GM19351 (cell line): ENCODE measurements at regions not wholly inside any gene's neighbourhood (a gene's known extent, or its start where the extent isn't known, plus 50 kb on each side); places are given as distances from the start of the nearest gene placed in this dataset.
"Not testable (repeated sequence)": the region's sequence is repeated elsewhere in the genome, so short reads cannot be mapped to it uniquely, and the experiment has no call there.

ENCODE experiments used
- ATAC-seq: cut with Tn5 transposase; IDR thresholded peaks from one replicate; pipeline ENCODE4 v1.9.1; 2021; ENCODE audit warnings: mild to moderate bottlenecking, moderate library complexity; ENCODE audit not compliant: unreplicated experiment

DNA sequence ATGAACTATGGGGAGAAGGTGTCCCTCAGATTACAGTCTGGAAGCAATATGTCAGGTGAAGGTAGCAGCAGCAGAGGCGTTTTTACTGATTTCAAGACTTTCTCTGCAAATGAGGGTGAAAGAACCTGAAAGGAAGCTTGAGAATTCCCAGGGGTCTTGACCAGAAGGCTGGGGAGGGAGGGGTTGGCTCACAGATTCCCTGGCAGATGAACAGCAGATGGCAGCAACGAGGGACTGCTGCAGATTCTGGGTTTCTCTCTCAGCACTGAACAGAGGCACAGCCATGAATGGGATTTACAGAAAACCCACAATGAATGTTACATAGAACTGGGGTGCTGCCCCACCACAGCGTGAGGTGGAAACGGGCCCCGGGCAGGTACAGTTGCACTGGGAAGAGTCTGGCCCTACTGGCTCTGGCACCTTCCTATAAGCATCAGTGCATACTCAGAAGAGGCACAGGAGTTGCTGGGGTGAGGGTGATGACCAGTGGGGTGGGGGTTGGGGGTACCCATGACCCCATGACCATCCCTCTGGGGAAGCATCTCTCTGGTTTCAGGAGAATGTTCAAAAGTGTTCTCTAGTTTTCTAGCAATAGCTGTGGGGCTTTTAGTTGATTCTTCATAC is 317.8 kb downstream of the SH2D4B start:
- ATAC-seq = peak; percentile 72

DNA sequence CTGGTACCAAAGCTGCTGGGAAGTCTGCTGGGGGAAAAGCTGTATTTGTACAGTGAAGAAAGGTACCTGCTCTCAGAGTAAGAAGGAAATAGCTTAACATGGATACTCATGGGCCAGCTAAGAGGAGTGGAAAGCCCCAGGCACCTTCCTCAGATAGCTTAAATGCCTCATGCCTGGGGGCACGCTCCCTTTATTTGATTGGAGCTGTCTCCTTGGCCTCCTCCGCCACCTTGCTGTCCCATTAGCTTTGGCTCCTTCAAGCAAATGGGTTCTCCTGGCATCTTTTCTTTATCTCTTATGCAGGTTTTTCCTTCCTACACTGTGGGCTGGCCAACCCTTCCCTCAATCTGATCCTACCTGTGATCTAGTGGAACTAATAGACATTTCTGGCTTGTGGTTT is 318.5 kb downstream of the SH2D4B start:
- ATAC-seq = no peak

DNA sequence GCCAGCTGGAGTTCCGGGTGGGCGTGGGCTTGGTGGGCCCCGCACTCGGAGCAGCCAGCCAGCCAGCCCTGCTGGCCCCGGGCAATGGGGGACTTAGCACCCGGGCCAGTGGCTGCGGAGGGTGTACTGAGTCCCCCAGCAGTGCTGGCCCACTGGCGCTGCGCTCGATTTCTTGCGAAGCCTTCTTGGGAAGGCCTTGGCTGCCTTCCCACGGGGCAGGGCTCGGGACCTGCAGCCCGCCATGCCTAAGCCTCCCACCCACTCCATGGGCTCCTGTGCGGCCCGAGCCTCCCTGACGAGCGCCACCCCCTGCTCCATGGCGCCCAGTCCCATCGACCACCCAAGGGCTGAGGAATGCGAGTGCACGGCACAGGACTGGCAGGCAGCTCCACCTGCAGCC is 321.6 kb downstream of the SH2D4B start:
- ATAC-seq = not testable (repeated sequence)

GRCh38 chr10:80860719-80861118 is 323.0 kb downstream of the SH2D4B start:
- no peak for ATAC-seq

DNA sequence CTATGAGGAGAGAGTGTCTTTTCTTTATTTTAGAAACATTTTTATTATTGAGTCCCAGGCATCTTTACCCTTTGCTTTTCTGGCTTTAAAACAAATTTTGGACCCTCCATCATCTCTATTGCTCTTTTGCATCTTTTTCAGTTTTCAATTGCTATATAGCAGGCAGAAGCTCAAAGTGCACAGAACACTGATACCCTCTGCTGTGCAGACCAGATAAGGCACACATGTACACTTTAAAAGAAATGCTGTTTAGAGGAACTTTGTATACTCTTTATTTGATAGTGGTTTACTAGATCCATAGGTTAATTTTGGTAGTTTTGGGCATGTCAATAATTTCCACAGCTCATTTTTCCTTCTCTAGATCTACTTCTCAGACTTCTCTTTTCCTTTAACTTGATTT is 324.2 kb downstream of the SH2D4B start:
- no peak for ATAC-seq

DNA sequence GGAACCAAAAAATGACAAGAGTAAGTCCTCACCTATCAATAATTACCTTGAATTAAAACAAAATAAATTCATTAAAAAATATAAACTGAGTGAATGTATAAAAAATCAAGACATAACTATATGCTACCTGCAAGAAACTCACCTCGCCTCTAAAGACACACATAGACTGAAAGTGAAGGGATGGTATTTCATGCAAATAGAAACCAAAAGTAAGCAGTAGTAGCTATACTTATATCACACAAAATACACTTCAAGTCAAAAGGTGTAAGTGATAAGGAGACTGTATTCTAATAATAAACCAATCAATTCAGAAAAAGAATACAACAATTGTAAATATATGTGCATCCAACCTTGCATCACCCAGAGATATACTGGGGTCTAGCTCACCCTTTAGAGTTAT is 332.6 kb downstream of the SH2D4B start:
- ATAC-seq = peak; percentile 93

DNA sequence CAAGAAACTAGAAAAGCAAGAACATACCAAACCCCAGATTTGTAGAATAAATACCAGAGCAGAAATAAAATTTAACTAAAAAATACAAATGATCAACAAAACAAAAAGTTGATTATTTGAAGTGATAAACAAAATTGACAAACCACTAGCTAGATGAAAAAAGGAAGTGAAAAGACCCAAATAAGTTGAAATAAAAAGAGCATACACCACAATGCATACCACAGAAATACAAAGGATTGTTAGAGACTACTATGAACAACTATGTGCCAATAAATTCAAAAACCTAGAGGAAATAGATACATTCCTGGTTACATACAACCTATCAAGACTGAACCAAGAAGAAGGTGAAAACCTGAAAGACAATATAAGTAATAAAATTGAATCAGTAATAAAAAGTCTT is 333.4 kb downstream of the SH2D4B start:
- ATAC-seq = peak; percentile 70

GRCh38 chr10:80878330-80878729 is 340.6 kb downstream of the SH2D4B start:
- ATAC-seq = no peak

DNA sequence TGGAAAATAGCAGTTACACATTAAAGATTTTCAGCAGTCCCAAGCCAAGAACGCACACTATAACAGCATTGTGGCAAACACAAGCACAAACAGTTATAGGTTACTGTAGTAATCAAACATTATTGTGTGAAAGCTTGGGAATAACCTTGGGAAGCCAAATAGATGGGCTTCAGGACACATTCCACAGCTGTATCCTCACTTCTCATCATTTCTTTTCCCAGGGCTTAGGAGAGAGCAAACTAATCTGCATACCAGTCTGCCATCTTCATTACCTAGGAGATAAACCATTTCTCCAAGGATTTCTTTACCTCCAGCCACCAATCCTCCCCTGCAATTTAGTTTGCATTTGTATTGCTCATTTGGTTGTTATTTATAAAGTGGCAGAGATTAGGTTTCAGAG is 352.4 kb downstream of the SH2D4B start:
- ATAC-seq = no peak

DNA sequence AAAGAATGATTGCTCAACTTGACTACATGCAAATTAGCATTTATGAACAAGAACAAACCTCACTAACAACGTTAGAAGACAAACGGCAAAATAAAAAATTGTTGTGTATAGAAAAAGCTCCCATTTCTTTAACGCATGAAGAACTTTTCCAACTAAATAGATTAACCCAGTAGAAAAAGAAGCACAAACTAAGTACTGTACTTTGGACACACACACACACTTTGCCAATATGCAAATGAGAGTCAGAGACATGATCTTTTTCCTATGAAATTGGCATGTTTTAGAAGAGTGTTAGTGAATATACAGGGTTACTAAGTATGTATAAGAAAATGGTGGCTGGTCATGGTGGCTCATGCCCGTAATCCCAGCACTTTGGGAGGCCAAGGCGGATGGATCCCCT is 355.6 kb downstream of the SH2D4B start:
- no peak for ATAC-seq

- no peak for ATAC-seq
These were observed 356.6 kb downstream of the SH2D4B start for GRCh38 chr10:80894311-80894791.

DNA sequence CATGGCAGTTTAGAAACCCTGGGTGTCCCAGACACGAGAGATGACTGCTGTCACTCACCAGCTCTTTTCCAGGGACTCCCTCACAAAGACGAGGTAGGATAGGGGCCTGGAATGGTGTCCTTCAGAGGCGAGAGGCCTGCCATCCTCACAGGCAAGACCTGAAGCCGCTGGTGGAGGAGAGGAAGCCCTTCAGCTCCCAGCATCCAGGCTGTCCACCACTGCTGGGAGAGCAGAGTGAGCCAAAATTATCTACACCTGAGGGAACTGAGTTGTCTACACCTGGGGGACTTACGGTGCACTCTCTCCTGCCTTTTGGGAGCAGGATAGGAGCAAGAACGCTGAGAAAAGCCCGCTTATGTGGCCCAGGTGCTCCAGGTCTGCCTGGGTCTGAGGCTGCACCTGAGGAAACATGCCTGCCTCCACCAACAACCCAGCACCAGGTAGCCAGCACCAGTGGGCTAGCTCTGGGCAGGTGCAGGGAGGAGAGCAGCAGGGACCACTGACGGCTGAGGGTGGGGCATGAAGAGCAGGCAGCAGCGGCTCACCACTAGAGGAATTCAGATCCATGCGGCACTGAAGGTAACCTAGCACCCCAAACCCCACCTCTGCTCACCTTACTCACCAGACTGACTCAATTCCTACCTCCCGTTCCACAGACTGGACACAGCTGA is 357.2 kb downstream of the SH2D4B start:
- no peak for ATAC-seq

DNA sequence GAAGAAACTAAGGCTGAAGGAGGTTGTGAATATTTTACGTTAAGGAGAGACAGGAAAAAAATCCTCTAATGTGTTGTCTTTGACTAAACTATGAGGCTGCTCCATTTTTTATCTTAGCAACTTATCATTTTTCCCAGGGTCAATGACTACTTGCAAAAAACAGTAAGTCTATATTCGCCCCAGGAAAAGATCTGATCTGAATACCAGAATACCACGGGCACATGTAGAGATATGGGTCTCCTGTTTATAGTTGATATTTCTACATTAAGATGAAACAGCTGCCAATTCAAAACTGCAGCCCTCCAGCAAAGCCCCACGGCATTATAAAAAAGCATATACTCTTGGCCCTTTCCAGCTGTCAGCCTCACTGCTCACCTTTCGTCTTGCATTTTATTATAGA is 358.4 kb downstream of the SH2D4B start:
- ATAC-seq = no peak

- no peak for ATAC-seq
These were observed 359.3 kb downstream of the SH2D4B start for GRCh38 chr10:80896959-80897358.

- no peak for ATAC-seq
These were observed 363.0 kb downstream of the SH2D4B start for GRCh38 chr10:80900661-80901060.

- no peak for ATAC-seq
These were observed 370.9 kb downstream of the SH2D4B start for GRCh38 chr10:80908611-80909010.

DNA sequence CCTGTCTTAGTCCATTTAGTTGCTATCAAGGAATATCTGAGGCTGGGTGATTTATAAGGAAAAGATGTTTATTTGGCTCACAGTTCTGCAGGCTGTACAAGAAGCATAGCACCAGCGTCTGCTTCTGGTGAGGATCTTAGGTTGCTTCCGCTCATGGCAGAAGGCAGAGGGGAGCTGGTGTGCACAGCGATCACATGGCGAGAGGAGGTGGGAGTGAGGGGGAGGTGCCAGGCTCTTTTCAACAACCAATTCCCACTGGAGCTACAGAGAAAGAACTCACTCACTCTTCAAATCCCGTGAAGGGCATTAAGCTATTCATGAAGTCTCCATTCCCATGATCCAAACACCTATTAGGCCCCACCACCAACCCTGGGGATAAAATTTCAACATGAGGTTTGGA is 371.6 kb downstream of the SH2D4B start:
- ATAC-seq = no peak

DNA sequence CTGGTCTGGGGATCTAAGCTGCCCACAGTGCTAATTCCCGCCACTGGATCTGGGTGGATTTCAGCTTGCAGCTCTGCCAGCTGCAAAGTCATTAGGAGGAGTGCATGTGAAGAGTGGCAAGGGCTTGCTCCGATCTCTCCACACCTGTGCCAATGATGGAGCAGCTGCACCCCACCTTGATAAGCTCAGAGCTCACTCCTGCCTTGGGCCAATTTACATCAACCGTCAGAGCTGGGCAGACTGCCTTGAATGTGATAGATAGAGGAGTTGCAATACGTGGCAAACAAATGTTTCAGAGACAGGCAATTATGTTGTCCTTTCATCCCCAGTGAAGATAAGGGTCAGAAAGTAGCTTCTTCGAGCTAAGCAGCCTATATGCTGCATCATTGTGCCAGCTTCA is 379.9 kb downstream of the SH2D4B start:
- ATAC-seq = no peak

DNA sequence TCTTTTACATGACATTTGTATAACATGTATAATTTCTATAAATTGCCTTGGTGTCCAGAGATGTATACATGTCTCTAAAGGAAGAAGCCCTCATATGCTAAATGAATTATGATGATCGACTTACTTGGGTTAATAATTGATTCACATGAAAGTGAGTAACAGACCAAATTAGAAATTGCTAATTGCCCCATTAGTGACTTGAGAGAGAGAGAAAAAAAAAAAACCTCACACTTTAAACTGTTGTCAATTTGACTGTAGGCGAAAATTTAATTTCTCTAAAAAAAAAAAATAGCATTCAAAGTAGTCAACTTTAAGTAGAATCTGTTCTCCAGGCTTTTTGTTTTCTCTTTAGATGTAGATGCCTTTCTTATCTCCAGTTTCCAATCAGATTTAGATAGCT is 383.3 kb downstream of the SH2D4B start:
- ATAC-seq = no peak

DNA sequence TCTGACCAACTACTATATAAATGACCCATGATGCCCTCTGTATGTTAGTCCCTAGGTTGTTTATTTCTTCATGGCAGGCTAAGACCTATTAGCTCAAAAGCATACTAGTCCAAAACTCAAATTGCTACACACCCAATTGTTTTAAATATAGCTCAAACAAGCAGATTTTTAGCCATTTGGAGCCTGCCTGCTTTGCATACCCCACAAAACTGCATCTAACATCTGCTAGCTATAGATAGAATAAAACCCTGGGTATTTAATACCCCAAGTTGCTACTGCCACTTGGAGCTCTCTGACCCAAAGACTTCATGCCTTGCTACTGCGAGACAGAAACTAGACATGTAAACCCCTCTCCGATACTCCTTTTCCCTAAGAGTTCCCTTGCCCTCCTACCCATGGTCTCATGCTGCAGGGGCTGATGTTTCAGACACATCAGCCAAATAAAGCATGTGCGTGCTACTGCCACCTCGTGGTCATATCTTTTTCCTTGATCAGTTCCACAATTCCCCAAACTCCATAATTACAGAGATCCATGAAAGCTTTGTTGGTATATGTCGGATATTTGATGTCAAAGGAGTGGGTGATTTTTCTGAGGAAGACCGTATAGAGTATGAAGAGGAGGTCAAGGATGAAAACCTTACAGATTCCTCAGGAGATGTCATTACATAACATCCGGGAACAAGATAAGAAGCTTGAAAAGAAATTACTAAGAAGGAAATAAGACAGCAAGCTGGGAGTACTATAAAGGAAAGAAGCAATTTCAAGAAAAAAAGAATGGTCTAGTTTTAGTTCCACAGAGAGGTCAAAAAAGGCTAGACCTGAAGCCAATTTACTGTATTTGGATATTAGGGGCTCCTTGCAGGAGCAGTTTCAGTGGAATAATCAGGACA is 386.6 kb downstream of the SH2D4B start:
- peak; percentile 62 for ATAC-seq

GRCh38 chr10:80927419-80928078 is 389.8 kb downstream of the SH2D4B start:
- ATAC-seq = no peak
